HK-2 (cell line): ENCODE measurements at regions not wholly inside any gene's neighbourhood (a gene's known extent, or its start where the extent isn't known, plus 50 kb on each side); places are given as distances from the start of the nearest gene placed in this dataset.
"Not testable (repeated sequence)": the region's sequence is repeated elsewhere in the genome, so short reads cannot be mapped to it uniquely, and the experiment has no call there.

ENCODE experiments used
- DNase-seq: peaks from one replicate; pipeline ENCODE4 v3.0.0-alpha.2; 2018; ENCODE audit not compliant: unreplicated experiment

GRCh38 chr1:117707371-117707770 lies 101.5 kb downstream of the TENT5C start:
- no peak for DNase-seq

GRCh38 chr1:117708323-117709248 lies 102.7 kb downstream of the TENT5C start:
- no peak for DNase-seq

GRCh38 chr1:117709249-117709691 lies 103.4 kb downstream of the TENT5C start:
- no peak for DNase-seq

GRCh38 chr1:117710710-117711109 lies 104.9 kb downstream of the TENT5C start:
- DNase-seq, result no peak

- DNase-seq, result no peak
Measured at GRCh38 chr1:117712621-117713020, 106.8 kb downstream of the TENT5C start.

- DNase-seq, result no peak
Measured at GRCh38 chr1:117714546-117714945, 108.7 kb downstream of the TENT5C start.

GRCh38 chr1:117716030-117716429 lies 110.2 kb downstream of the TENT5C start:
- DNase-seq, result not testable (repeated sequence)

- DNase-seq, result not testable (repeated sequence)
Measured at GRCh38 chr1:117717980-117718379, 112.1 kb downstream of the TENT5C start.

GRCh38 chr1:117718596-117718995 lies 112.7 kb downstream of the TENT5C start:
- DNase-seq, result not testable (repeated sequence)

GRCh38 chr1:117719004-117719403 lies 113.2 kb downstream of the TENT5C start:
- no peak for DNase-seq

GRCh38 chr1:117732065-117732797 lies 126.4 kb downstream of the TENT5C start:
- no peak for DNase-seq

GRCh38 chr1:117732956-117733355 lies 127.1 kb downstream of the TENT5C start:
- no peak for DNase-seq

GRCh38 chr1:117734403-117734802 lies 128.6 kb downstream of the TENT5C start:
- DNase-seq, result no peak

- DNase-seq, result no peak
Measured at GRCh38 chr1:117735045-117735992, 129.5 kb downstream of the TENT5C start.

GRCh38 chr1:117739504-117739903 lies 133.7 kb downstream of the TENT5C start:
- DNase-seq, result no peak

- no peak for DNase-seq
Measured at GRCh38 chr1:117740496-117740895, 134.6 kb downstream of the TENT5C start.

- not testable (repeated sequence) for DNase-seq
Measured at GRCh38 chr1:117746565-117746964, 140.7 kb downstream of the TENT5C start.

- DNase-seq, result no peak
Measured at GRCh38 chr1:117747605-117748004, 141.8 kb downstream of the TENT5C start.

- no peak for DNase-seq
Measured at GRCh38 chr1:117751321-117751720, 145.5 kb downstream of the TENT5C start.

GRCh38 chr1:117752661-117753060 lies 146.8 kb downstream of the TENT5C start:
- no peak for DNase-seq

- DNase-seq, result no peak
Measured at GRCh38 chr1:117753232-117753631, 147.4 kb downstream of the TENT5C start.

- no peak for DNase-seq
Measured at GRCh38 chr1:117753652-117754051, 147.8 kb downstream of the TENT5C start.
